22Rv1 (cell line): ENCODE measurements at regions not wholly inside any gene's neighbourhood (a gene's known extent, or its start where the extent isn't known, plus 50 kb on each side); places are given as distances from the start of the nearest gene placed in this dataset.

ENCODE experiments used
- H3K27ac ChIP-seq: fragments of 450-650 bp; 2 replicates; pipeline ENCODE4 v1.5.1; 2017
- CTCF ChIP-seq: fragments of 450-650 bp; IDR thresholded peaks from 2 replicates; pipeline ENCODE4 v1.5.1; 2017; ENCODE audit warnings: mild to moderate bottlenecking
- ZFX ChIP-seq: fragments of 450-650 bp; IDR thresholded peaks from 2 replicates; pipeline ENCODE4 v1.6.1; 2017; ENCODE audit warnings: antibody characterized with exemption, borderline replicate concordance

GRCh38 chr4:93981594-93981993 is 153.0 kb downstream of the ATOH1 start:
- no peak for TF ChIP-seq CTCF
- no peak overlapping the region for H3K27ac ChIP-seq

GRCh38 chr4:93982255-93982654 is 153.7 kb downstream of the ATOH1 start:
- TF ChIP-seq ZFX (no peak), CTCF (no peak)
- H3K27ac ChIP-seq: no peak overlapping the region

- H3K27ac ChIP-seq: no peak overlapping the region
- TF ChIP-seq CTCF (no peak), ZFX (no peak)
These were observed 154.6 kb downstream of the ATOH1 start for GRCh38 chr4:93983140-93983539.

GRCh38 chr4:93994175-93994994 is 165.8 kb downstream of the ATOH1 start:
- H3K27ac ChIP-seq: no peak overlapping the region
- TF ChIP-seq ZFX (no peak), CTCF (no peak)

- H3K27ac ChIP-seq: no peak overlapping the region
These were observed 168.3 kb downstream of the ATOH1 start for GRCh38 chr4:93996895-93997294.

GRCh38 chr4:94000559-94000958 is 172.0 kb downstream of the ATOH1 start:
- TF ChIP-seq ZFX (no peak), CTCF (no peak)
- H3K27ac ChIP-seq: no peak overlapping the region

More at GRCh38 chr4:93996895-93997294, 168.3 kb downstream of the ATOH1 start:
- TF ChIP-seq ZFX (no peak), CTCF (no peak)

- TF ChIP-seq CTCF (no peak), ZFX (no peak)
- no peak overlapping the region for H3K27ac ChIP-seq
These were observed 178.4 kb downstream of the ATOH1 start for GRCh38 chr4:94006932-94007331.
